ENCODE measurements at regions not wholly inside any gene's neighbourhood (a gene's known extent, or its start where the extent isn't known, plus 50 kb on each side); places are given as distances from the start of the nearest gene placed in this dataset.

DNA sequence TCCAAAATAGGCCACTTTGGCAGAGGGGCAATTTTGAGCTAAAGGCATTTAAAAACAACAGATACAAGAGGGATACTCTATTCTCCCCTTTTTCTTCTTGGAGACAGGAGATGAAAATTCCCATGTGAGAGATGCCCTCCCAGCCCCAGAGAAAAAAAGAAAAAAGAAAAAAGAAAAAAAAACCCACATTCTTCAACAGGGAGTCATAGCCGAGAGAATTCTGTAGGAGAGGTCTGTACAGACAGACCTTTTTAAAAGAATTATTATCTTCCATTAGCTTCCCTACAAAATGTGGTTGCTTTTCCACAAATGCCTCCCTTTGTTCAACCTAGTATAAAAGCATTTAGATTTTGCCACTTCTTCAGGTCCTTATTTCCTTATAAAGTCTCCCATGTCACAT is 89.9 kb downstream of the SPCS3 start:
- Histone ChIP-seq H3K4me1 (no peaks in the 10 kb centered on the region), H3K9me3 (peaks cover 0 to 6% (median 0%) of the 10 kb centered on the region in 11 donors), H3K36me3 (no peaks in the 10 kb centered on the region), H3K4me3 (no peak overlapping the region), H3K27me3 (no peaks in the 10 kb centered on the region), H3K27ac (no peak overlapping the region)
- ATAC-seq (no peak), DNase-seq (no peak)
- intact Hi-C loops (cut with DNase I) = no loop called here
- 87 to 92% methylated on average over 1 of the region's 1 CpG for WGBS, 2 donors
- TF ChIP-seq, protein P1, sequence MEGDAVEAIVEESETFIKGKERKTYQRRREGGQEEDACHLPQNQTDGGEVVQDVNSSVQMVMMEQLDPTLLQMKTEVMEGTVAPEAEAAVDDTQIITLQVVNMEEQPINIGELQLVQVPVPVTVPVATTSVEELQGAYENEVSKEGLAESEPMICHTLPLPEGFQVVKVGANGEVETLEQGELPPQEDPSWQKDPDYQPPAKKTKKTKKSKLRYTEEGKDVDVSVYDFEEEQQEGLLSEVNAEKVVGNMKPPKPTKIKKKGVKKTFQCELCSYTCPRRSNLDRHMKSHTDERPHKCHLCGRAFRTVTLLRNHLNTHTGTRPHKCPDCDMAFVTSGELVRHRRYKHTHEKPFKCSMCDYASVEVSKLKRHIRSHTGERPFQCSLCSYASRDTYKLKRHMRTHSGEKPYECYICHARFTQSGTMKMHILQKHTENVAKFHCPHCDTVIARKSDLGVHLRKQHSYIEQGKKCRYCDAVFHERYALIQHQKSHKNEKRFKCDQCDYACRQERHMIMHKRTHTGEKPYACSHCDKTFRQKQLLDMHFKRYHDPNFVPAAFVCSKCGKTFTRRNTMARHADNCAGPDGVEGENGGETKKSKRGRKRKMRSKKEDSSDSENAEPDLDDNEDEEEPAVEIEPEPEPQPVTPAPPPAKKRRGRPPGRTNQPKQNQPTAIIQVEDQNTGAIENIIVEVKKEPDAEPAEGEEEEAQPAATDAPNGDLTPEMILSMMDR (IDR thresholded peaks at IDR 0.05) = no peak

DNA sequence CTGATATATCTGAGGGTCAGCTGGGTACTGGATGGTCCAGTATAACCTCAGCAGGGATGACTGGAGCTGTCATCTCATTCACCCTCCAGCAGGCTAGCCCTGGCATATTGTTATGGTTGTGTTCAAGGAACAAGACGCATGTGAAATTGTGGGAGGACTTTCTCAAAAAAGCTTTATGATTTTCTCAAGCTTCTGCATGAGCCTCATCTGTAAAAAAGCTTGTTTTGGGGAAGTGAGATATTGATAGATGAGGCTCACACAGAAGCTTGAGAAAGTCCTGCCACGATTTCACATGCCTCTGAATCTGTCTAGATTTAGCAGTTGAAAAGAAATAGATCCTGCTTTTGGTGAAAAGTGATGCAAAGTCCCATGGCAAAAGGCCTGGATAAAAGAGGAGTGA is 93.4 kb downstream of the SPCS3 start:
- WGBS, 2 donors = 73 to 83% methylated on average over 2 of the region's 2 CpGs
- no peaks in the 10 kb centered on the region for H3K4me1 ChIP-seq
- DNase-seq (no peak), ATAC-seq (no peak)
- peaks cover 0 to 6% (median 0%) of the 10 kb centered on the region in 11 donors for H3K9me3 ChIP-seq
- H3K27me3 ChIP-seq = no peaks in the 10 kb centered on the region
- no peak overlapping the region for H3K27ac ChIP-seq
- TF ChIP-seq, protein P1 (IDR thresholded peaks at IDR 0.05) = no peak
- H3K4me3 ChIP-seq = no peak overlapping the region
- H3K36me3 ChIP-seq = no peaks in the 10 kb centered on the region
- intact Hi-C loops (cut with DNase I) = no loop called here

DNA sequence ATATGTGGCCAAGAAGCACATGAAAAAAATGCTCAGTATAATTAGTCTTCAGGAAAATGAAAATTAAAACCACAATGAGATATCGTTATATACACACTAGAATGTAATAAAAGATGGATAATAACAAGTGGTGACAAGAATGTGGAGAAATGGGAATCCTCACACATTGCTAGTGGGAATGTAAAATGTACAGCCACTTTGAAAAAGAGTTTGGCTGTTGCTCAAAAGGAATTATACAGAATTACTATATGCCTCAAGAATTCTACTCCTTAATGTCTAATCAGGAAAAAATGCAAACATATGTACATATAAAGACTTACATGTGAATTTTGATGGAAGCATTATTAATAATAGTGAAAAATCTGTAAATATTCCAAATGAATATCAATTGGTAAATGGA is 102.2 kb downstream of the SPCS3 start:
- TF ChIP-seq, protein P1 (IDR thresholded peaks at IDR 0.05) = no peak
- no peak overlapping the region for H3K4me3 ChIP-seq
- no peaks in the 10 kb centered on the region for H3K36me3 ChIP-seq
- H3K4me1 ChIP-seq = no peaks in the 10 kb centered on the region
- ATAC-seq = no peak
- H3K27me3 ChIP-seq = no peaks in the 10 kb centered on the region
- no peak overlapping the region for H3K27ac ChIP-seq
- no peaks in the 10 kb centered on the region for H3K9me3 ChIP-seq
- WGBS, 2 donors = 68 to 71% methylated on average over 1 of the region's 1 CpG
- DNase-seq = no peak
- intact Hi-C loops (cut with DNase I) = no loop called here

DNA sequence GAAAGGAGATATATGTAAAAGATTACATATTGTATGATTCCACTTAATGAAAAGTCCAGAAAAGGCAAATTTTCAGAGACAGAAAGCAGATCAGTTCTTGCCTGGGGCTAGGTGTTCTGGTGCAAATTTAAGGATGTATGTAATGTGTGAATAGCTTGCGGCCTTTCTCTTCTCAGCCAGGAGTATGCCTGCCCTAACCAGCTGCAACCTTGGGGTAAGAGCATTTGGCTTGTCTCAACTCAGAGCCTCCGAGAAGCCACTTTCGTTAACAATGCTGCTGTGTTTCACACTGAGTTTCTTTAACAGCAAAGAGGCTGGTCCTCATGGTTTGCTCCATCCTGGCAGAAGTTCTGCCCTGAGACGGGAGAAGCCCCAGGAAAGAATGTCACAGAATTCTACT is 102.7 kb downstream of the SPCS3 start:
- H3K4me3 ChIP-seq = no peak overlapping the region
- no peak overlapping the region for H3K27ac ChIP-seq
- H3K4me1 ChIP-seq = no peaks in the 10 kb centered on the region
- no peaks in the 10 kb centered on the region for H3K27me3 ChIP-seq
- no peaks in the 10 kb centered on the region for H3K9me3 ChIP-seq
- intact Hi-C loops (cut with DNase I) = no loop called here
- DNase-seq (no peak), ATAC-seq (no peak)
- H3K36me3 ChIP-seq = no peaks in the 10 kb centered on the region
- TF ChIP-seq, protein P1 (IDR thresholded peaks at IDR 0.05) = no peak
- WGBS, 2 donors = 68 to 69% methylated on average over 4 of the region's 4 CpGs

DNA sequence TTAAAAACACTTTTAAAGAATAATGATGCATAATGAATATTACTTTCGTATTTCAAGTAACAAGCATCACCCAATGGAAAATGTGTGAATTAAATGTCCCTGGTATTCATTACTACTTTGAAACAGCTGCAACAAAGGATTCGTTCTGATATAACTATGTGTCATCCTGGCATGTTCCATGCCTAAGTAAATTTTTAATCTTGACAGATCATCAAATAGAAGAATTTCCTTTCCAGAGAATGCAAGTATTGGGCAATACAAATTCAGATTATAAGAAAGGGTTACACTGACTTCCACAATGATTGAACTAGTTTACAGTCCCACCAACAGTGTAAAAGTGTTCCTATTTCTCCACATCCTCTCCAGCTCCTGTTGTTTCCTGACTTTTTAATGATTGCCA is 105.3 kb downstream of the SPCS3 start:
- 77 to 89% methylated on average over 2 of the region's 2 CpGs for WGBS, 2 donors
- DNase-seq (no peak), ATAC-seq (no peak)
- H3K4me1 ChIP-seq = no peaks in the 10 kb centered on the region
- no peak overlapping the region for H3K27ac ChIP-seq
- intact Hi-C loops (cut with DNase I) = no loop called here
- no peak overlapping the region for H3K4me3 ChIP-seq
- H3K9me3 ChIP-seq = no peaks in the 10 kb centered on the region
- TF ChIP-seq, protein P1 (IDR thresholded peaks at IDR 0.05) = no peak
- no peaks in the 10 kb centered on the region for H3K36me3 ChIP-seq
- no peaks in the 10 kb centered on the region for H3K27me3 ChIP-seq
